ENCODE measurements at regions not wholly inside any gene's neighbourhood (a gene's known extent, or its start where the extent isn't known, plus 50 kb on each side); places are given as distances from the start of the nearest gene placed in this dataset.
A peak's percentile ranks its signal among the peaks of the same experiment; 100 is the strongest.
"Not testable (repeated sequence)": the region's sequence is repeated elsewhere in the genome, so short reads cannot be mapped to it uniquely, and the experiment has no call there.

DNA sequence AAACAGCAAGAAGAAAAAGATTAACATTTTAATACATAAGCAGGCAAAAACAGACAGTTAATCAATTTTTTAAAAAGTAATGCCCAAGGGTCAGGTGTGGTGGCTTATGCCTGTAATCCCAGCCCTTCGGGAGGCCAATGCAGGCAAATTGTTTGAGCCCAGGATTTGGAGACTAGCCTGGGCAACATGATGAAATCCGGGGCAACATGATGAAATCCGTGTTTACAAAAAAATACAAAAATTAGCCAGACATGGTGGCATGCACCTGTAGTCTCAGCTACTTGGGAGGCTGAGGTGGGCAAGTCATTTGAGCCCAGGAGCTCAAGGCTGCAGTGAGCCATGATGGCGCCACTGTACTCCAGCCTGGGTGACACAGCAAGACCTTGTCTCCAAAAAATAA lies 94.1 kb upstream of the DST start:
- H3K4me3 ChIP-seq (ENCODE audit: low read depth, low read length), result no peak overlapping the region
- no peak for DNase-seq (ENCODE audit: low read depth)
- TF ChIP-seq, protein P1, sequence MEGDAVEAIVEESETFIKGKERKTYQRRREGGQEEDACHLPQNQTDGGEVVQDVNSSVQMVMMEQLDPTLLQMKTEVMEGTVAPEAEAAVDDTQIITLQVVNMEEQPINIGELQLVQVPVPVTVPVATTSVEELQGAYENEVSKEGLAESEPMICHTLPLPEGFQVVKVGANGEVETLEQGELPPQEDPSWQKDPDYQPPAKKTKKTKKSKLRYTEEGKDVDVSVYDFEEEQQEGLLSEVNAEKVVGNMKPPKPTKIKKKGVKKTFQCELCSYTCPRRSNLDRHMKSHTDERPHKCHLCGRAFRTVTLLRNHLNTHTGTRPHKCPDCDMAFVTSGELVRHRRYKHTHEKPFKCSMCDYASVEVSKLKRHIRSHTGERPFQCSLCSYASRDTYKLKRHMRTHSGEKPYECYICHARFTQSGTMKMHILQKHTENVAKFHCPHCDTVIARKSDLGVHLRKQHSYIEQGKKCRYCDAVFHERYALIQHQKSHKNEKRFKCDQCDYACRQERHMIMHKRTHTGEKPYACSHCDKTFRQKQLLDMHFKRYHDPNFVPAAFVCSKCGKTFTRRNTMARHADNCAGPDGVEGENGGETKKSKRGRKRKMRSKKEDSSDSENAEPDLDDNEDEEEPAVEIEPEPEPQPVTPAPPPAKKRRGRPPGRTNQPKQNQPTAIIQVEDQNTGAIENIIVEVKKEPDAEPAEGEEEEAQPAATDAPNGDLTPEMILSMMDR (IDR thresholded peaks at IDR 0.05; ENCODE audit: insufficient read depth, low read depth, low read length, missing control alignments), result no peak

GRCh38 chr6:56734335-56734734 lies 91.6 kb upstream of the DST start:
- DNase-seq (ENCODE audit: low read depth), result no peak
- TF ChIP-seq, protein P1 (IDR thresholded peaks at IDR 0.05; ENCODE audit: insufficient read depth, low read depth, low read length, missing control alignments), result no peak
- H3K4me3 ChIP-seq (ENCODE audit: low read depth, low read length), result no peak overlapping the region

- no peak overlapping the region for H3K4me3 ChIP-seq (ENCODE audit: low read depth, low read length)
- TF ChIP-seq, protein P1 (IDR thresholded peaks at IDR 0.05; ENCODE audit: insufficient read depth, low read depth, low read length, missing control alignments), result no peak
- DNase-seq (ENCODE audit: low read depth), result no peak
Observed at GRCh38 chr6:56733211-56733697, 90.6 kb upstream of the DST start.

DNA sequence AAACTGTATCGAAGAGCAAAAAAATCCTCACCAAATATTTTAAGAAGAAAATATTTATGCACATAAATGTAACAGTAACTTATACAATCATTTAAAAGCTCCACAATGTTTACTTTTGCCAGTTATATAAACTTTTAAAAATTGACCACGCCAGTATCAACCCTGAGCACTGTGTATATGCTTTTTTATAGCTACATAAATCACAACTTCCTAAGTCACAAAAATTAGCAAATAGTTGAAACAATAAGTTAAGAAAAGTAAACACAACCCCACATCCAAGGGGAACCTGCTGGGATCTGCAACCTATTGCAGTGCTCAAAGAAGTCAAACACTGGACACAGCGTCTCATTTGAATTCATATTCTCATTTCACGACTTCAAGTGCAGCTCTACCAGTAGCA lies 89.8 kb upstream of the DST start:
- peak; percentile 32 for DNase-seq (ENCODE audit: low read depth)
- TF ChIP-seq, protein P1 (IDR thresholded peaks at IDR 0.05; ENCODE audit: insufficient read depth, low read depth, low read length, missing control alignments), result no peak

GRCh38 chr6:56730663-56731529 lies 88.2 kb upstream of the DST start:
- H3K4me3 ChIP-seq (ENCODE audit: low read depth, low read length), result no peak overlapping the region
- TF ChIP-seq, protein P1 (IDR thresholded peaks at IDR 0.05; ENCODE audit: insufficient read depth, low read depth, low read length, missing control alignments), result no peak
- no peak for DNase-seq (ENCODE audit: low read depth)

More for the DNA sequence above, 89.8 kb upstream of the DST start:
- no peak overlapping the region for H3K4me3 ChIP-seq (ENCODE audit: low read depth, low read length)

GRCh38 chr6:56729719-56730118 lies 87.0 kb upstream of the DST start:
- TF ChIP-seq, protein P1 (IDR thresholded peaks at IDR 0.05; ENCODE audit: insufficient read depth, low read depth, low read length, missing control alignments), result no peak
- no peak overlapping the region for H3K4me3 ChIP-seq (ENCODE audit: low read depth, low read length)
- DNase-seq (ENCODE audit: low read depth), result no peak

DNA sequence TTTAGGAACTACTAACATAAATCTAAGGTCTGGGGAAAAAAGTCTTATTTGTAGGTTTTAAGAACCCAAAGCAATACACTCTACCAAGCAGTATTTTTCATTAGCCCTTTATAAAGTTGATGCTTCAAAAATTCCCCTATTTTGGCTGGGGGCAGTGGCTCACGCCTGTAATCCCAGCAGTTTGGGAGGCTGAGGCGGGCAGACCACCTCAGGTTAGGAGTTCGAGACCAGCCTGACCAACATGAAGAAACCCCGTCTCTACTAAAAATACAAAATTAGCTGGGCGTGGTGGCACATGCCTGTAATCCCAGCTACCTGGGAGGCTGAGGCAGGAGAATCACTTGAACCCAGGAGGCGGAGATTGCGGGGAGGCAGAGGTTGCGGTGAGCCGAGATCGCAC lies 86.5 kb upstream of the DST start:
- not testable (repeated sequence) for DNase-seq (ENCODE audit: low read depth); H3K4me3 ChIP-seq (ENCODE audit: low read depth, low read length)
